ENCODE measurements at regions not wholly inside any gene's neighbourhood (a gene's known extent, or its start where the extent isn't known, plus 50 kb on each side); places are given as distances from the start of the nearest gene placed in this dataset.

- ChIA-PET POLR2A (ENCODE audit: low non-redundant PET) (no interaction called here), CTCF (interaction anchor here (0.5 to 0.7 kb wide), 3 partner anchors 322 to 1385 kb away, joined by 3 to 7 read pairs (median 4); no protein-coding TSS in a partner anchor)
- TF ChIP-seq CTCF (conservative IDR thresholded peaks at IDR 0.05; ENCODE audit: low read depth): no peak
- DNase-seq (ENCODE audit: low spot score): no peak
- H3K27ac ChIP-seq: no peak overlapping the region
Measured at GRCh38 chr6:168890981-168891365, 362.7 kb downstream of the THBS2 start.

- no peak for TF ChIP-seq CTCF (conservative IDR thresholded peaks at IDR 0.05; ENCODE audit: low read depth)
- no peak overlapping the region for H3K27ac ChIP-seq
- DNase-seq (ENCODE audit: low spot score): no peak
- ChIA-PET CTCF (interaction anchor here (0.6 kb wide), 1 partner anchor 1386 kb away, joined by 4 read pairs; no protein-coding TSS in a partner anchor), POLR2A (ENCODE audit: low non-redundant PET) (no interaction called here)
Measured at GRCh38 chr6:168890306-168890980, 363.2 kb downstream of the THBS2 start.

GRCh38 chr6:168888786-168889345 is 364.8 kb downstream of the THBS2 start:
- no peak for TF ChIP-seq CTCF (conservative IDR thresholded peaks at IDR 0.05; ENCODE audit: low read depth)
- POLR2A ChIA-PET (ENCODE audit: low non-redundant PET): no interaction called here
- no peak overlapping the region for H3K27ac ChIP-seq
- DNase-seq (ENCODE audit: low spot score): no peak
- CTCF ChIA-PET: interaction anchor here (1.2 kb wide), 1 partner anchor 11 kb away, joined by 4 read pairs; no protein-coding TSS in a partner anchor

GRCh38 chr6:168888102-168888501 is 365.5 kb downstream of the THBS2 start:
- CTCF ChIA-PET: interaction anchor here (1.2 kb wide), 2 partner anchors 10 to 515 kb away, joined by 4 read pairs; no protein-coding TSS in a partner anchor
- POLR2A ChIA-PET (ENCODE audit: low non-redundant PET): no interaction called here
- H3K27ac ChIP-seq: no peak overlapping the region
- no peak for TF ChIP-seq CTCF (conservative IDR thresholded peaks at IDR 0.05; ENCODE audit: low read depth)
- no peak for DNase-seq (ENCODE audit: low spot score)

GRCh38 chr6:168887621-168888020 is 366.0 kb downstream of the THBS2 start:
- CTCF ChIA-PET: interaction anchor here (1.2 kb wide), 2 partner anchors 9 to 514 kb away, joined by 4 read pairs; no protein-coding TSS in a partner anchor
- no peak overlapping the region for H3K27ac ChIP-seq
- POLR2A ChIA-PET (ENCODE audit: low non-redundant PET): interaction anchor here (0.6 kb wide), 1 partner anchor 730 kb away, joined by 5 read pairs; no protein-coding TSS in a partner anchor
- no peak for TF ChIP-seq CTCF (conservative IDR thresholded peaks at IDR 0.05; ENCODE audit: low read depth)
- no peak for DNase-seq (ENCODE audit: low spot score)

- ChIA-PET CTCF (interaction anchor here (1.2 kb wide), 1 partner anchor 514 kb away, joined by 4 read pairs; no protein-coding TSS in a partner anchor), POLR2A (ENCODE audit: low non-redundant PET) (interaction anchor here (0.6 kb wide), 1 partner anchor 730 kb away, joined by 5 read pairs; no protein-coding TSS in a partner anchor)
- H3K27ac ChIP-seq: no peak overlapping the region
- TF ChIP-seq CTCF (conservative IDR thresholded peaks at IDR 0.05; ENCODE audit: low read depth): no peak
- DNase-seq (ENCODE audit: low spot score): no peak
Measured at GRCh38 chr6:168886964-168887363, 366.7 kb downstream of the THBS2 start.
